Right lobe of liver (tissue), 4 donors: ENCODE measurements at regions not wholly inside any gene's neighbourhood (a gene's known extent, or its start where the extent isn't known, plus 50 kb on each side); places are given as distances from the start of the nearest gene placed in this dataset.

Experiments used
- CTCF ChIP-seq, 4 donors: fragments of 200-600 bp in 3 of 4; fragments of 450-650 bp in 1 of 4; IDR thresholded peaks; one replicate each; pipeline versions ENCODE4 v1.5.1 to v1.8.0; 2016 to 2022; ENCODE audit warnings: antibody characterized with exemption in 4 of 4, mild to moderate bottlenecking in 2 of 4
- POLR2A ChIP-seq: fragments of 450-650 bp; IDR thresholded peaks from one replicate; pipeline ENCODE4 v1.6.1; 2017; ENCODE audit warnings: antibody characterized with exemption, mild to moderate bottlenecking
- donor health status: DM: no; HTN: no; CAD: no.
- donor health status: DM: no; HTN: no; CAD: no.
- donor health status: DM: no; HTN: yes; CAD: no.

GRCh38 chr3:187507905-187508304 is 139.7 kb downstream of the RTP4 start:
- no peak for TF ChIP-seq CTCF (IDR thresholded peaks at IDR 0.05)
- no peak for TF ChIP-seq POLR2A
